ENCODE measurements at regions not wholly inside any gene's neighbourhood (a gene's known extent, or its start where the extent isn't known, plus 50 kb on each side); places are given as distances from the start of the nearest gene placed in this dataset.

DNA sequence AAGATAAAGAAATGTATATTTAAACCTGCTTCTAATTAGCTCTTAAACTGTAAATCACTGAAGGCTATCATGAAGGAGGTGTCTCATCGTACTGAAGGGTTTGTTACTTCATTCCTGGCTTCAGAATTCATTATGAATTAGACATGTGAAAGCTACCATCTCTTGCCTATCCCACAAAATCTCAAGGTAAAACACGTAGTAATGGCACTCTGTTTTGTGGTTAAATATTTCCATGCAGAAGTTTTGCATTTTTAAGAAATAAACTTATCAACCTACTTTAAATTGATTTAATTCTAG, 490.7 kb upstream of the NUDT12 start:
- TF ChIP-seq NFE2L2 (IDR thresholded peaks at IDR 0.05; ENCODE audit: low read depth, low read length), result no peak
- TF ChIP-seq CHD1 (IDR thresholded peaks at IDR 0.05; ENCODE audit: low read depth, low read length), result no peak
- no peak for TF ChIP-seq MAFK (IDR thresholded peaks at IDR 0.05; ENCODE audit: low read depth, low read length)
- TF ChIP-seq, protein P1, sequence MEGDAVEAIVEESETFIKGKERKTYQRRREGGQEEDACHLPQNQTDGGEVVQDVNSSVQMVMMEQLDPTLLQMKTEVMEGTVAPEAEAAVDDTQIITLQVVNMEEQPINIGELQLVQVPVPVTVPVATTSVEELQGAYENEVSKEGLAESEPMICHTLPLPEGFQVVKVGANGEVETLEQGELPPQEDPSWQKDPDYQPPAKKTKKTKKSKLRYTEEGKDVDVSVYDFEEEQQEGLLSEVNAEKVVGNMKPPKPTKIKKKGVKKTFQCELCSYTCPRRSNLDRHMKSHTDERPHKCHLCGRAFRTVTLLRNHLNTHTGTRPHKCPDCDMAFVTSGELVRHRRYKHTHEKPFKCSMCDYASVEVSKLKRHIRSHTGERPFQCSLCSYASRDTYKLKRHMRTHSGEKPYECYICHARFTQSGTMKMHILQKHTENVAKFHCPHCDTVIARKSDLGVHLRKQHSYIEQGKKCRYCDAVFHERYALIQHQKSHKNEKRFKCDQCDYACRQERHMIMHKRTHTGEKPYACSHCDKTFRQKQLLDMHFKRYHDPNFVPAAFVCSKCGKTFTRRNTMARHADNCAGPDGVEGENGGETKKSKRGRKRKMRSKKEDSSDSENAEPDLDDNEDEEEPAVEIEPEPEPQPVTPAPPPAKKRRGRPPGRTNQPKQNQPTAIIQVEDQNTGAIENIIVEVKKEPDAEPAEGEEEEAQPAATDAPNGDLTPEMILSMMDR (conservative IDR thresholded peaks at IDR 0.05; ENCODE audit: low read depth, low read length), result no peak
- WGBS, 2 experiments (ENCODE audit: extremely low coverage in 2 of 2, insufficient read length in 1 of 2), result no CpG with 5 or more reads among the region's 2 CpGs
- DNase-seq, result no peak
- peaks cover 4% of the 10 kb centered on the region; the same call in 1 of the 2 replicates for H3K9me3 ChIP-seq (ENCODE audit: control insufficient read depth, insufficient read depth, low read length)
- ChIA-PET CTCF (no interaction called here), POLR2A (ENCODE audit: unreplicated experiment) (no interaction called here)
- in situ Hi-C loops (cut with MboI; ENCODE audit: low sequenced_read_pairs), result no loop called here
- H3K9me1 ChIP-seq (ENCODE audit: insufficient read depth, low read length), result no peaks in the 10 kb centered on the region
- H3K18ac ChIP-seq (ENCODE audit: low read depth, low read length), result no peak overlapping the region
- no peak overlapping the region for H3K4ac ChIP-seq (ENCODE audit: low read depth, low read length)
- no peak for ATAC-seq (ENCODE audit: low read depth)
- H4K5ac ChIP-seq (ENCODE audit: low read depth, low read length), result no peak overlapping the region
- H3K23ac ChIP-seq (ENCODE audit: low read depth, low read length), result no peak overlapping the region
- H3K56ac ChIP-seq (ENCODE audit: extremely low read depth, insufficient read depth, low read length), result no peak overlapping the region
- no peaks in the 10 kb centered on the region for H3K4me1 ChIP-seq (ENCODE audit: control insufficient read depth, insufficient read depth, low read length)
- H3K27ac ChIP-seq (ENCODE audit: insufficient read depth, low read length), result no peak overlapping the region
- H3K27me3 ChIP-seq (ENCODE audit: control insufficient read depth, insufficient read depth, low read length), result no peaks in the 10 kb centered on the region
- H2AFZ ChIP-seq (replicated peaks; ENCODE audit: low read length, poor library complexity), result no peak overlapping the region
- H4K91ac ChIP-seq (ENCODE audit: insufficient read depth, low read depth, low read length), result no peak overlapping the region
- H3K4me2 ChIP-seq (ENCODE audit: low read depth, low read length), result no peak overlapping the region
- H2AK5ac ChIP-seq (ENCODE audit: low read depth, low read length), result no peak overlapping the region
- H3K36me3 ChIP-seq (ENCODE audit: control insufficient read depth, insufficient read depth, low read length), result no peaks in the 10 kb centered on the region
- H3K4me3 ChIP-seq (ENCODE audit: insufficient read depth, low read depth, low read length), result no peak overlapping the region
- no peak overlapping the region for H4K8ac ChIP-seq (ENCODE audit: low read depth in 2 of 2, low read length in 2 of 2)
- H2BK20ac ChIP-seq (ENCODE audit: low read depth, low read length), result no peak overlapping the region
- no peak overlapping the region for H2BK5ac ChIP-seq (ENCODE audit: low read depth, low read length, poor library complexity, severe bottlenecking)
- dilution Hi-C loops (cut with HindIII; ENCODE audit: low sequenced_read_pairs, unreplicated experiment), result no loop called here
- intact Hi-C loops (cut with micrococcal nuclease), result no loop called here
- H2AK9ac ChIP-seq (replicated peaks; ENCODE audit: low read depth, low read length, poor library complexity), result no peak overlapping the region
- no TSS peak for BruUV-seq (replicated peaks)
- no peaks in the 10 kb centered on the region for H4K20me1 ChIP-seq (ENCODE audit: insufficient read depth, low read length)
- H2BK15ac ChIP-seq (ENCODE audit: low read depth, low read length), result no peak overlapping the region
- H3K79me1 ChIP-seq (ENCODE audit: low read depth in 1 of 2, low read length in 2 of 2), result no peaks in the 10 kb centered on the region
- H3K14ac ChIP-seq (replicated peaks; ENCODE audit: low read depth, low read length), result no peak overlapping the region
- no peak overlapping the region for H3K9ac ChIP-seq (ENCODE audit: low read depth, low read length)
- no peak overlapping the region for H2BK120ac ChIP-seq (ENCODE audit: low read depth, low read length)

Measured in IMR-90 (cell line).